Fibroblast of peridontal ligament (primary cell): ENCODE measurements at regions not wholly inside any gene's neighbourhood (a gene's known extent, or its start where the extent isn't known, plus 50 kb on each side); places are given as distances from the start of the nearest gene placed in this dataset.
"Not testable (repeated sequence)": the region's sequence is repeated elsewhere in the genome, so short reads cannot be mapped to it uniquely, and the experiment has no call there.

Experiments used
- DNase-seq: peaks from one replicate; pipeline ENCODE4 v3.0.0-alpha.2; 2010; ENCODE audit errors: extremely low read depth

- DNase-seq = no peak
These were observed 352.7 kb upstream of the SGCG start for GRCh38 chr13:22828081-22828480.

GRCh38 chr13:22836475-22836874, 344.3 kb upstream of the SGCG start:
- no peak for DNase-seq

GRCh38 chr13:22837980-22838647, 342.7 kb upstream of the SGCG start:
- no peak for DNase-seq

- no peak for DNase-seq
These were observed 340.9 kb upstream of the SGCG start for GRCh38 chr13:22839603-22840530.

GRCh38 chr13:22846551-22846950, 334.2 kb upstream of the SGCG start:
- DNase-seq = no peak

- DNase-seq = no peak
These were observed 332.2 kb upstream of the SGCG start for GRCh38 chr13:22848539-22849052.

GRCh38 chr13:22855926-22856325, 324.9 kb upstream of the SGCG start:
- no peak for DNase-seq

GRCh38 chr13:22858980-22859379, 321.8 kb upstream of the SGCG start:
- DNase-seq = not testable (repeated sequence)

- DNase-seq = not testable (repeated sequence)
These were observed 321.4 kb upstream of the SGCG start for GRCh38 chr13:22859411-22859810.

GRCh38 chr13:22861958-22862466, 318.8 kb upstream of the SGCG start:
- DNase-seq = no peak

GRCh38 chr13:22862478-22862877, 318.3 kb upstream of the SGCG start:
- no peak for DNase-seq

- DNase-seq = no peak
These were observed 314.6 kb upstream of the SGCG start for GRCh38 chr13:22866221-22866620.

GRCh38 chr13:22871231-22871630, 309.5 kb upstream of the SGCG start:
- DNase-seq = no peak

GRCh38 chr13:22874839-22875238, 305.9 kb upstream of the SGCG start:
- no peak for DNase-seq

GRCh38 chr13:22877421-22877820, 303.4 kb upstream of the SGCG start:
- DNase-seq = no peak

GRCh38 chr13:22880741-22881720, 299.7 kb upstream of the SGCG start:
- no peak for DNase-seq

- DNase-seq = not testable (repeated sequence)
These were observed 298.8 kb upstream of the SGCG start for GRCh38 chr13:22881721-22882608.

GRCh38 chr13:22883262-22883840, 297.4 kb upstream of the SGCG start:
- no peak for DNase-seq

- no peak for DNase-seq
These were observed 296.8 kb upstream of the SGCG start for GRCh38 chr13:22883956-22884355.

GRCh38 chr13:22886061-22886460, 294.7 kb upstream of the SGCG start:
- not testable (repeated sequence) for DNase-seq
